GM19328 (cell line): ENCODE measurements at regions not wholly inside any gene's neighbourhood (a gene's known extent, or its start where the extent isn't known, plus 50 kb on each side); places are given as distances from the start of the nearest gene placed in this dataset.
"Not testable (repeated sequence)": the region's sequence is repeated elsewhere in the genome, so short reads cannot be mapped to it uniquely, and the experiment has no call there.

Experiments
- ATAC-seq: cut with Tn5 transposase; IDR thresholded peaks from one replicate; pipeline ENCODE4 v1.9.1; 2021; ENCODE audit warnings: mild to moderate bottlenecking, moderate library complexity; ENCODE audit not compliant: unreplicated experiment

DNA sequence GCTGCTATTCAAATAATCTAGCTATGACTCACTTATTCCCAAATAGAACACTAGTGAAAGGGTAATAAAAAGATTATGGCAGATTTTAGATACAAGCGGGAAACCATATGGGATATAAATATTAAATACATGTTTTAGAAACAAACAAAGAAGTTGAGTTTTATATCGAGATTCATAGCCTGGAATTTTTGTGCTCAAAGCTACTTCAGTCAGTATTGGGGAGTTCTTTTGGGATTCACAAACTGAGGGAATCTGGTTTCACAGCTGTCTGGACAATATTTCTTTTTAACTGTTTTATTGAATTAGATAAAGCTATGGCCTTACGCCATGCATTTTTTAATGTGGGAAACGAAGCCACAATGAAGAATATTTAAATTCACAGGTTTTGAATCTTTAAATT lies 257.1 kb upstream of the PCDH20 start:
- ATAC-seq: no peak

DNA sequence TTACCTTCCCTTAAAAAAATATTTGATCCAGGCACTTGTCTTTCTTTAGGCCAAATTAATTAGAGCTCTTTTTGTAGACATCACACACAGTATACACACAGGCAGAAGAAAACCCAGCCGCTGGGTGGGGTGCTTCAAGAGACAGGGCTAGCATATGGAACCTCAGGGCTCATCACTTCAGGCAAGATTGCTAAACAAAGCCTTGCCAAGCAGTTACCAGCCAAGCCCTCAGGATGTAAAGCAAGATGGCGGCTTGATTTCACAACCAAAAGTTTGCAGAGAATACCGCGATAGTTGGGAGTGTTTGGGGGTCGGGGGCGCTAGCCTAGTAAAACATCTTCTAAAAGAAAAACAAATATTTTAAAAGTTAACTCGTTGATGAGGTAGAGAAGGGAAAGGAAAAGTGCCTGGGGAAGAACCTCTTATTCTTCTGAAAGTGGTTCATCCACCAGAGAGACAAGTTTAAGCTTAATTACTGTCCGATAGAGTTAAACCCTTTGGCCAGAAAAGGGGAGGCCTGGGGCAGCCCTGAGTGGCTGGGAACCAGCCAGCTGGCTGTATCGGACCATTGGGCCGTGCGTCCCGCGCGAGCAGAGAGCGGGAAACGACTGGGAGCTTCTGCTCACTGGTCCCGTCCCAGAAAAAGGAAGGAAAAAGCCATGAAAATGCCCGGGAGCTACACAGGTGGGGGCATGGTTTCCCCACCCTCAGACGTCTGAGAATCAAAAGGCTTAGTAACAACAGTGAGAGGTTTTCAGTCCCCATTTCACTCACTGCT lies 254.9 kb upstream of the PCDH20 start:
- ATAC-seq: no peak

DNA sequence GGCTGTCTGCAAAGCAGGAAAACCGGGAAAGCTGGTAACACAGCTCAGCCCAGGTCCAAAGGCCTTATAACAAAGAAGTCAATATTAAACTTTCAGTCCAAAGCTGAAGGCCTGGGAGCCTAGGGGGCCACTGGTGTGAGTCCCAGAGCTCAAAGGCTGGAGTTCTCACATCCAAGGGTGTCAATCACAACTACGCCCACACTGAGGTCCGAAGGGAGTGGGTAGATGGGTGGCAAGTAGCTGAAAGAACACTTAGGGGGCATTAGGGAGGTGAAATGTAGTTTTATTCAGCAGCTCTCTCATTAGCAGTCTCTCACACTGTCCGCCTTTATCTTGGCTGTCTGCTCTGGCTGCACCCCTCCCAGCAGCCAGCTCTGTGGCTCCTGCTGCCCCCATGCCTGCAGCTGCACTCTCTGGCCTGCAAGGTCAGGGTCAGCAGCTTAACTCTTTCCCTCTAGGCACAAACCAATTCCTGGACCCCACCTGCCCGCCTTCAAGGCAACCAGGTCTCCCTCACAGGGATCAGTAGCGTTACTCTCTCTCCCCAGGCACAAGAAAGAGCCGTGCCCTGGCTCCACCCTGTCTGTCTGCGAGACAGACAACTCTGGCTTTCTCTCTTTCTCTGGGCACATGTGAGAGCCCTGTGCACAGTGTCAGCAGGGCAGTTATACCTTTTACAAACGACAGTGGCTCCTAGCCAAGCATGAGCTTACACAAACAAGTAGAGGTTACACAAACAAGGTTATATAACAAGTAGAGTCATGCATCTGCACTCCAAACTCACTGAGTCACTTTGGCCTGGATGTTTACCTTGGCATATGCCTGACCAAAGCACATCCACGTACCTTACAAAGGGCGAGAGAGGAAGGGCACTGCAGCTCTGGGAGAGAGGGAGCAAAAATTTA lies 249.4 kb upstream of the PCDH20 start:
- no peak for ATAC-seq

DNA sequence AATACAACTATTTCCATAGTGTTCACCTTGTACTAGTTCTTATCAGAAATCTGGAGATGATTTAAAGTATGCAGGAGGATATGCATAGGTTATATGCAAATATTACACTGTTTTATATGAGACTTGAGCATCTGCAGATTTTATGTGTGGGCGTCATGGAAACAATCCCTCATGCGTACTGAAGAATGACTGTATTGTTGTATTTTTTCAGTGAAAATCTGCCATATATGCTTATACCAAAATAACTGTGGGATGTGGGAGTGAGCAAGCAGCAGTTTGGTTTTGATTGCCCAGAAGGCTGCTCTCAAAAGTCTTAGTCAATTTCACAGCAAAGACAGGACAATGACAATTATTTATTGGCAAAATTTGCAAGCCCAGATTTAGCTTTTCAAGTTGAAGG lies 238.8 kb upstream of the PCDH20 start:
- no peak for ATAC-seq

DNA sequence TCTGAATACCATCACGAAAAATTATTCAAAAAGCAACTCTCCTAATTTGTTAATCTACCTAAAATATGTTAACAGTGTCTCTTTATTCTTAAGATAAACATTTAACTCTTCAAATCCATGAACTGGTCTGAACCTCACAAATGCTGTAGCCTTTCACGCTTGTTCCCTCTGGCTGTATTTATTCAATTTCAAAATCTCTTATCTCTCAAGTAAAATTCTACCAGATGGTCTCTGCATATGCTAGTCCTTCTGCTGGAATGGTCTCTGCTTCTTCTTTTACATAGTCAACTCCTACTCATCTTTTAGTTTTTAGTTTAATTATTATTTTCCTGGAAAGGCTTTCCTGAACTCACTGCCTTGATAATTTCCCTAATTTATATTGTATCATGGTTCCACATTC lies 232.9 kb upstream of the PCDH20 start:
- ATAC-seq: no peak

DNA sequence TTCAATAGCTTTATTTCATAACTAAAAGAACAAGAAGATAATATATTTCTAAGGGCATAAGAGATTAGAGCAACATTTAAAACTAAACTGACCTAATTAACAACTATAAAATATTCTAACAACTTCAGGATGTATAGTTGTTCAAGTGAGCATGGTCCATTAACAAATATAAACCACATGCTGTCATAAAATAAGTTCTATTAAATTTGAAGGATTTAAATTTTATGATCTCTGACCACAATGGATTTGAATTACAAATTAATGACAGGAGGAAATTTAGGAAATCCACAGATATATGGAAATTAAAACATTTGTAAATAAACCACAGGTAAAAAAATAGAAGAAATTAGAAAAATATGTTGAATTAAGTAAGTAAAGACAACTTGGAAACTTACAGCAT lies 196.5 kb upstream of the PCDH20 start:
- ATAC-seq: no peak

DNA sequence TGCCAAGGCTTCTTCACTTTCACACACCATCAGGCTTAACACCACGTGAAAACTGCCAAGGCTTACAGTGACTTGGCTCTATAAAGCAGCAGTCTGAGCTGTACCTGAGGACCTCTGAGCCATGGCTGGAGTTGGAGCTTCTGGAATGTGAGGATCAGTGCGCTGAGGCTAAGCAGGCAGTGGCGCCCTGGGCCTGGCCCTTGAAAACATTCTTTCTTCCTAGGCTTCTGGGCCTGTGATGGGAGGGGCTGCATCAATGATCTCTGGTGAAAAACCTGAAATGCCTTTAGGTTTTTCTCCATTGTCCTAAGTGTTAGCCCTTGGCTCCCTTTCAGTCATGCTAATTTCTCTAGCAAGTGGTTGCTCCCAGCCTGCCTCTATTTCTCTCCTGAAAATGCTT lies 192.5 kb upstream of the PCDH20 start:
- ATAC-seq: no peak

DNA sequence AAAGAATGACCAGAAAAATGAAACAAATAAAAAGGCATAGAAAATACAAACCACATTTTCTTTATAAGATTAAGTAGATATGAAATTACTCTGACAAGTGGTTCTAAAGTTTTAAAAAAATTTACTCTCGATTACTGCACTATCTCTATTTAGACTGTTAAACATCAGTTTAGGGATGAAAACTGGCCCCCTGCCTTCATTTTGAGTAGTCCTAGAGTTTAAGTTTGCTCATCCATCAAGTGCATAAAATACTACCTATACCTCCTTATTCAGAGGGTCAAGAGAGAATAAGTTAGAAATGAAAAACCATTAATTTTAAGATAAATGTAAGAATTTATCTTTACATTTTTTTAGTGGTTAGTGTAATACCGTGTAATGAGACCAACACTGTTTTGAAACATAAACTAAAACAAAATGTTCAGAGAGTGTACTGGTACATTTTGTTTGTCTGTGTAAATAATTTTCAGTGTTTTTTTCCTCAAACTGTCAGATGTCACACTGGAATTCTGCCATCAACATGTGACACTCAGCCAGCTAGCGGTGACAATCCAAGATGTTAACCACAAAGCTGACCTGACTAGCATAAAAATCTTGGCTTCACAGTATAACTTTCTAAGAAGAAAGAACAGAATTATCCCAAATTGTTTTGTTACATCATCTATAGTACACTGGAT lies 184.8 kb upstream of the PCDH20 start:
- ATAC-seq: no peak

DNA sequence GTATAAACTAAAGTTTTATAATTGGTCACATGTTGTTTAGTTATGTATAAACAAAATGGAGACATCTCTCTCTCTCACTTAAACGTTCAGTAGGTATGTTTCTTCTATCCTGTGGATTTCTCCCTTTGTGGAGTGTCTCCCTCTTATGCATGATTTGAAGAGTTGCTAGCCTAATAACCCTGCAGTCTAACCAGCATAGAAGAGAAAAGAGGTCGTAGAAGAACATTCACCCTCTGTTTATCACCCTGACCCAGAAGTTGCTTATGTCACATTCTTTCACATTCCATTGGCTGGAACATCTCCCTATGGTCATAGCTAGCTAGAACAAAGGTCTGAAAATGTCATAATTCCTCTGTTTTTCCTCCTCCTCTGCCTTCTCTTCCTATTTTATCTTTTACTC lies 176.8 kb upstream of the PCDH20 start:
- ATAC-seq: no peak

DNA sequence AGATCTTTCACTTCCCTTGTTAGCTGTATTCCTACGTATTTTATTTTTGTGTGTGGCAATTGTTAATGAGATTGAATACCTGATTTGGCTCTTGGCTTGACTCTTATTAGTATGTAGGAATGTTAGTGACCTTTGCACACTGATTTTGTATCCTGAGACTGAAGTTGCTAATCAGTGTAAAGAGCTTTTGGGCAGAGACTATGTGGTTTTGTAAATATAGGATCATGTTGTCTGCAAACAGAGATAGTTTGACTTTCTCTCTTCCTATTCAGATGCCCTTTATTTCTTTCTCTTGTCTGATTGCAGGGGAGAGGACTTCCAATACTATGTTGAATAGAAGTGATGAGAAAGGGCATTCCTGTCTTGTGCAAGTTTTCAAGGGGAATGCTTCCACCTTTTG lies 160.3 kb upstream of the PCDH20 start:
- no peak for ATAC-seq

DNA sequence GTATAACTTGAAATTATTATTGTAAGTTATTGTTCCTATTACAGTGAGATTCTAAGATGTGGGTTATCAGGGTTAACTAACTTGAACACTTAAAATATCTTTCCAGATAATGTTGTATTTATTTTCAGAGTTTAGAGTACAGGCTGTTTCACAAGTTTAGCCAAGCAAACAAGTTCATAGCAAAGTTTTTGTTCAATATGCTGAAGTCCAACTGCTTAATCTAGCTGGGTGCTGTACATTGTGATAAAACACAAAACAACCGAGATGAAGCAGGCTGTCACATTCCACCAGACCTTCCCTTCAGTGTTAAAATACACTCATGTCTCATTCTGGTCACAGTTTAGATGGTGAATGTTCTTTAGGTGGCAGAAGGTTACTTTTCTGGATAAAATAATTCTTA lies 148.0 kb upstream of the PCDH20 start:
- ATAC-seq: no peak

DNA sequence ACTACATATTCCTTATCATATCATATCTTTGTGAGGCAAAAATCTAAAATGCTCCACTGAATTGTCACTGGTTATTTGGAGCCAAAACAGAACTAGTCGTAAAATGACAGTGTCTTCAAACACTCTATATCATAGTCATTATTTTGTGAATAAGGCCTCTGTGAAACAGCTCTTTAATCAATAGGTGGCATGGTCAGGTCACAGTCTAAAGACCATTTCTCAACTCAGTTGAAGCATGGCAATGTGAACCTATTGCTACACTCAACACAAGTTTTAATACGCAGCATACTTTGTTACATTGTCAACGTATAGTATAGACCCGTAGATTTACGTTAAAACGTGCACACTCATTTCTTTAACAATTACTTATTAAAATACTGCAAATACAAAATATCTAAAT lies 131.3 kb upstream of the PCDH20 start:
- no peak for ATAC-seq

DNA sequence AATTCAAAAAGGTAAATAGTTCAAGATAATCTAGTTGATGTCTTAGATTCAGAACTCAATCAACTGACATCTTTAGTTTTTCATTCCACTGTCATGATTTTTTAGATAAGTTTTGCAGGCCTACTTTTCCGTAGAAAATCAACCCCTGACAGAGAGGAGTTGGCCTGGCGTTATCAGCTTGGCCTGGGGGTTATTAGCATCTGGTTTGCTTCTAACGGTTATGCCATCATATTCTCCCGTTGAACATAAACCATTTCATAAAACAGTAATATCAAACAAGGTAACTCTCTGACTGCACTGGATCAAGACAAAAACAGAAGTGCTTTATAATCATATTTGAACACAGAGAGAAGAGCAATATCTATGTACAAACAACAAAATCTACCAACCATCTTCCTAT lies 130.8 kb upstream of the PCDH20 start:
- ATAC-seq: no peak

DNA sequence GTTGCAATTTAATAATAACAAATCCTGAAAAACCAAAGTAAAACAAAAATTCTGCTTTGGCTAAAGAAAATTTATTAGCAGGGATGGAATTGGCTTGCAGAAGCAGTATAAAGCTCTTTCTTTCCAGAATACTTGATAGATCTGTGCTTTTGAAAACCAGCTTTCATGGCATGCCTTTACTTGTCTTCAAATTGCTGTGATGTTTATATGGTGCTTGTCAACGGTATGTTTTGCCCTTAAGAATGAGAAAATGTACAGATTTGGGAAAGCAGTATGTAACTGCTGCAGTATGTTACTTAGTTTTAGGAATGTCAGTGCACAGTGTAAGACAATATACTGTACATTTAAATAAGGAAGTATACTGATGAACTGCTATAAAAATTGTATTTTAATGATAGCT lies 120.8 kb upstream of the PCDH20 start:
- ATAC-seq: no peak

DNA sequence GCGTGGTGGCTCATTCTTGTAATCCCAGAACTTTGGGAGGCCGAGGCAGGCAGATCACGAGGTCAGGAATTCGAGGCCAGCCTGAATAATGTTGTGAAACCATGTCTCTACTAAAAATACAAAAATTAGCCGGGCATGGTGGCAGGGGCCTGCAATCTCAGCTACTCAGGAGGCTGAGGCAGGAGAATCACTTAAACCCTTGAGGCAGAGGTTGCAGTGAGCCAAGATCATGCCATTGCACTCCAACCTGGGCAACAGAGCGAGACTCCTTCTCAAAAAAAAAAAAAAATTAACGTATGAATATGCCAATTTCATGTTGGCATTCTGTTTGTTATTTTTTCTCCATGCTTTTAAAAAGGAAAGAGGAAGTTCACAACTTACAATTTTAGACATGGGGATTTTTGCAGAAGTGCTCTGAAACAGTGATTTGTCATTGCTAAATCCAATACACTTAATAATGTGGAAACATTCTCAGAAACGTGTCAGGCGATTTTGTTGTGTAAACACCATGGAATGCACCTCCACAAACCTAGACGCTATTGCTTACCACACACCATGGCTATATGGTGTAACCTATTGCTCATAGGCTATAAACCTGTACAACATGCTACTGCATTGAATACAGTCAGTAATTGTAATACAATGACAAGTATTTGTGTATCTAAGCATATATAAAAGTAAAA lies 115.9 kb upstream of the PCDH20 start:
- ATAC-seq: peak; percentile 44

DNA sequence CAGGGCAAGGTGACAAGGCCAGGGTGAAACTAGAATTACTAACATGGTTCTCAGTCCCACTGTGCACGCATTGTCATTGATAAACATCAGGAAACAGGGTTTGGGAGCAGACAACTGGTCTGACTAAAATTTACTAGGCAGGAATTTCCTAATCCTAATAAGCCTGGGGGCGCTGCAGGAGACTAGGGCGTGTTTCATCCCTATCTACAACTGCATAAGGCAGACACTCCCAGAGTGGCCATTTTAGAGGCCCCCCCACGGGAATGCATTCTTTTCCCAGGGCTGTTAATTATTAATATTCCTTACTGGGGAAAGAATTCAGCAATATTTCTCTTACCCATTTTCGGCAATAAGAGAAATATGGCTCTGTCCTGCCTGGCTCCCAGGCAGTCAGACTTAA lies 103.6 kb upstream of the PCDH20 start:
- not testable (repeated sequence) for ATAC-seq

DNA sequence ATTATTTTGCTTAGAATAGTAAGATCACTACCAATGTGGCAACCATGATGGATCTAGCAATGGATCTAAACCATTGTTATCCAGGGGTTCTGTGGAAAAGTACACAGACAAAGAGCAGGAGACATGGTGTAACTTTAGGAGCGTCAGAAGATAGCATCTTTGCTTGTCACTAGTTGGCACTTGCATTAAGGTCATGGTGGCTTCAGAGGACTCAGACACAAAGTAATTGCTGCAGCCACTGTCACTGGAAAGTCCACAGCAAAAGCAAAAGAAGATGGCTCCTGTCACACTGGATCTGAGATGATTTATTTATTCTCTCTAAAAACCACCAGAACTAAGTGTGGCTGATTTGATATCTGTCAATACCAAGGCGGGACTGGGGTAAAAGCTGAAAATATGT lies 93.3 kb upstream of the PCDH20 start:
- ATAC-seq: no peak

DNA sequence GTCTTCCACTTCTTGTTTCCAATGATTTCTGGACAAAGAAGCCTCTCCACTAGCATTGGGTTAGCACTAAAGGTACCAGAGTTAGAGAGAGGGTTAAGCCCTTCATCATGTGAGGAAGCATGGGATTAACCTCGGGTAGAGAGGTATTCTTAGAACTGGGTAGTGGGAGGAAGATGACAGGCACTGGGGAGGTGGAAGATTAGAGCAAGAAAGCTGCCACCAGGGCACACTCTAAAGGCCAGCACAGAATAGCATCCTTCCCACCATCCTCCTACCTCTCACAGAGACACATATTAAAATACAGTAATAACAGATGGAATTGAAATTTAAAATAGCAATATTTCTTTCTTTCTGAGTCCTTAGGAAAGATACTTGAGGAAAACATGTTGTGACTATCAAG lies 84.5 kb upstream of the PCDH20 start:
- no peak for ATAC-seq

DNA sequence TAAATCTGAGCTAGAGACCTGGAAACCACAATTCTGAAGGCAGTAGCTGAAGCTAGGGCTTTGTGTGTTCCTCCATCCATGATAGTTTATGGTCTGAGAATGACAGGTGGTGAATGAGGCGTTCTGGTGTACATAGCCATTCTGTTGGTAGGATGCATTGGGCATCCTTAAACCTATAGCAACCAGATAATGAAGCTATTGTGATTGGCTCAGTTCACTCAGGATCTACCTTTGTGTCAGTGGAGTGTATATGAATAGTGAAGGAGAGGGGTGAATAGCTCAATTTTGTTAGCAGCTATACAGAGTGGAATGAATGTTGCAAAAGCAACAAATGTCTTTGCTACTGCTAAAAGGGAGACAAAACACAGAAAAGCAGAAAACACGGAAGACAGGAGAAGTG lies 80.0 kb upstream of the PCDH20 start:
- no peak for ATAC-seq

DNA sequence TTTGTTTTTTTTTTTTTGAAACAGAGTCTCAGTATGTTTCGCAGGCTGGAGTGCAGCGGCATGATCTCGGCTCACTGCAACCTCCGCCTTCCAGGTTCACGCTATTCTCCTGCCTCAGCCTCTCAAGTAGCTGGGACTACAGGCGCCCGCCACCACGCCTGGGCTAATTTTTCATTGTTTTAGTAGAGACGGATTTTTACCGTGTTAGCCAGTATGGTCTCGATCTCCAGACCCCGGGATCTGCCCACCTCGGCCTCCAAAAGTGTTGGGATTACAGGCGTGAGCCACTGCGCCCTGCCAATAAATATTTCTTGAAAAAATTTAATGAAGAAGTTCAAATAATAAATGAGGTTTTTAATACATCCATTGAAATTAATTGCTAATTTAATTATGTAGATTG lies 77.9 kb upstream of the PCDH20 start:
- ATAC-seq: not testable (repeated sequence)

DNA sequence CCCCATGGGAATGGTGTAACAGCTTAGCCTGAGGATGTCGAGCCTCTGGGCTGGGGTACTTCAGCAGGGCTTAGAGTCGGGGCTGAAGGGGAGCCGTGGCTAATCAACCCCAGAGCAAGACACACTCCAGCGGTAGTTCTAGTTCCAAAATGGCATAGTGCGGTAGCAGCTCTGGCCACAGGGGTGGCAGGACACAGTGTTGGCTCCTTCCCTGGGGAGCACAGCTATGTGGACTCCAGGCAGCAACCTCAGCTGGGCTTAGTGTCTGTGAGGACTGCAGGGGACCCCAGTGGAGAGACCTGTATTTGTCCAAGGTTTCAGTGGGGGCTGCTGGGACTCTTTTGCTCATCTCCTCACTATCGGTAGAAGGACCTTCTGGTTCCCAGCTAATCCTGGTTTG lies 70.8 kb upstream of the PCDH20 start:
- no peak for ATAC-seq
